H9 (cell line): ENCODE measurements at regions not wholly inside any gene's neighbourhood (a gene's known extent, or its start where the extent isn't known, plus 50 kb on each side); places are given as distances from the start of the nearest gene placed in this dataset.

Experiments
- DNase-seq: peaks from one replicate; pipeline ENCODE4 v3.0.0-alpha.2; 2017
- H2AFZ ChIP-seq: one replicate; pipeline ENCODE4 v1.6.1; 2013; ENCODE audit warnings: mild to moderate bottlenecking, low read length, control low read depth, moderate library complexity
- H2AK5ac ChIP-seq: 2 replicates; pipeline ENCODE4 v1.6.1; 2013; ENCODE audit warnings: low read length, control low read depth, mixed read lengths; ENCODE audit not compliant: insufficient read length
- H2BK120ac ChIP-seq: one replicate; pipeline ENCODE4 v1.6.1; 2013; ENCODE audit warnings: low read depth, mild to moderate bottlenecking, low read length, control low read depth, inconsistent platforms; ENCODE audit not compliant: poor library complexity, severe bottlenecking
- H2BK12ac ChIP-seq: 2 replicates; pipeline ENCODE4 v1.6.1; 2013; ENCODE audit warnings: low read length, control low read depth, mixed read lengths, low read depth; ENCODE audit not compliant: insufficient read length
- H2BK15ac ChIP-seq: 2 replicates; pipeline ENCODE4 v1.6.1; 2013; ENCODE audit warnings: low read depth, low read length, control low read depth
- H2BK20ac ChIP-seq: one replicate; pipeline ENCODE4 v1.6.1; 2013; ENCODE audit warnings: low read depth, mild to moderate bottlenecking, low read length, control low read depth, inconsistent platforms; ENCODE audit not compliant: poor library complexity, severe bottlenecking
- H2BK5ac ChIP-seq: 2 replicates; pipeline ENCODE4 v1.6.1; 2013; ENCODE audit warnings: low read length, control low read depth, mixed read lengths; ENCODE audit not compliant: insufficient read length
- H3K14ac ChIP-seq: 2 replicates; pipeline ENCODE4 v1.6.1; 2013; ENCODE audit warnings: low read length, control low read depth; ENCODE audit not compliant: insufficient read depth
- H3K18ac ChIP-seq: 2 replicates; pipeline ENCODE4 v1.6.1; 2013; ENCODE audit warnings: low read depth, mild to moderate bottlenecking, mixed read lengths, low read length, control low read depth; ENCODE audit not compliant: insufficient read length
- H3K23ac ChIP-seq: 2 replicates; pipeline ENCODE4 v1.6.1; 2013; ENCODE audit warnings: low read length, control low read depth, mixed read lengths, low read depth; ENCODE audit not compliant: insufficient read length
- H3K23me2 ChIP-seq: 2 replicates; pipeline ENCODE4 v1.6.1; 2013; ENCODE audit warnings: low read depth, mild to moderate bottlenecking, mixed read lengths, low read length, control low read depth; ENCODE audit not compliant: insufficient read length, poor library complexity, severe bottlenecking
- H3K27ac ChIP-seq: 2 replicates; pipeline ENCODE4 v1.5.1; 2013; ENCODE audit warnings: low read length, control low read depth, mixed read lengths, low read depth; ENCODE audit not compliant: insufficient read length
- H3K27me3 ChIP-seq: 2 replicates; pipeline ENCODE4 v1.6.1; 2013; ENCODE audit warnings: low read length, control low read depth, inconsistent platforms; ENCODE audit not compliant: insufficient read depth
- H3K4ac ChIP-seq: 2 replicates; pipeline ENCODE4 v1.6.1; 2013; ENCODE audit warnings: low read depth, mild to moderate bottlenecking, control low read depth, inconsistent platforms, low read length, moderate library complexity
- H3K4me1 ChIP-seq: 2 replicates; pipeline ENCODE4 v1.6.1; 2013; ENCODE audit warnings: low read length, control low read depth, inconsistent platforms; ENCODE audit not compliant: insufficient read depth
- H3K4me2 ChIP-seq: 2 replicates; pipeline ENCODE4 v1.6.1; 2013; ENCODE audit warnings: low read length, control low read depth, mixed read lengths; ENCODE audit not compliant: insufficient read length, insufficient read depth
- H3K56ac ChIP-seq: 2 replicates; pipeline ENCODE4 v1.6.1; 2013; ENCODE audit warnings: low read depth, mild to moderate bottlenecking, mixed read lengths, low read length, control low read depth; ENCODE audit not compliant: insufficient read length
- H3K79me1 ChIP-seq: 2 replicates; pipeline ENCODE4 v1.6.1; 2013; ENCODE audit warnings: low read depth, mild to moderate bottlenecking, moderate library complexity, low read length, control low read depth, inconsistent platforms; ENCODE audit not compliant: insufficient read depth, poor library complexity, severe bottlenecking
- H3K79me2 ChIP-seq: 2 replicates; pipeline ENCODE4 v1.6.1; 2013; ENCODE audit warnings: low read length, control low read depth, inconsistent platforms; ENCODE audit not compliant: insufficient read depth
- H3K9ac ChIP-seq: 2 replicates; pipeline ENCODE4 v1.6.1; 2013; ENCODE audit warnings: low read length, control low read depth, mixed read lengths; ENCODE audit not compliant: insufficient read length; ENCODE audit errors: extremely low read depth
- H3K9me3 ChIP-seq: one replicate; pipeline ENCODE4 v1.6.1; 2013; ENCODE audit warnings: low read depth, low read length, inconsistent platforms; ENCODE audit not compliant: control insufficient read depth
- H3T11ph ChIP-seq: one replicate; pipeline ENCODE4 v1.6.1; 2013; ENCODE audit warnings: mild to moderate bottlenecking, low read length, control low read depth, inconsistent platforms
- H4K20me1 ChIP-seq: one replicate; pipeline ENCODE4 v1.6.1; 2013; ENCODE audit not compliant: control insufficient read depth, insufficient read length, insufficient read depth
- H4K5ac ChIP-seq: 2 replicates; pipeline ENCODE4 v1.6.1; 2013; ENCODE audit warnings: low read depth, mild to moderate bottlenecking, mixed read lengths, low read length, control low read depth; ENCODE audit not compliant: insufficient read length
- H4K8ac ChIP-seq: replicated peaks from 2 replicates; pipeline ENCODE4 v1.6.1; 2013; ENCODE audit warnings: low read length, control low read depth, mixed read lengths, low read depth; ENCODE audit not compliant: insufficient read length
- H4K91ac ChIP-seq: 2 replicates; pipeline ENCODE4 v1.6.1; 2013; ENCODE audit warnings: low read depth, mild to moderate bottlenecking, moderate library complexity, mixed read lengths, low read length, control low read depth; ENCODE audit not compliant: insufficient read length
- H3K27ac Mint-ChIP-seq, 3 experiments: 2 replicates in 2 of 3; 3 replicates in 1 of 3; pipeline ENCODE4 v1.8.0; 2020 to 2021; ENCODE audit warnings: mixed read lengths in 3 of 3, mild to moderate bottlenecking in 1 of 3, moderate library complexity in 1 of 3
- H3K27me3 Mint-ChIP-seq: 2 replicates; pipeline ENCODE4 v1.8.0; 2021; ENCODE audit warnings: low read depth, mild to moderate bottlenecking, moderate library complexity, mixed read lengths
- H3K36me3 Mint-ChIP-seq, 3 experiments: 2 replicates in 2 of 3; 3 replicates in 1 of 3; pipeline ENCODE4 v1.8.0; 2020 to 2021; ENCODE audit warnings: low read depth in 3 of 3, mixed read lengths in 3 of 3; ENCODE audit not compliant: insufficient read depth in 1 of 3
- H3K4me1 Mint-ChIP-seq, 2 experiments: 2 replicates each; pipeline ENCODE4 v1.8.0; 2020; ENCODE audit warnings: mixed read lengths in 2 of 2
- H3K4me3 Mint-ChIP-seq, 2 experiments: 2 replicates in 1 of 2; 3 replicates in 1 of 2; pipeline ENCODE4 v1.8.0; 2020 to 2021; ENCODE audit warnings: mild to moderate bottlenecking in 2 of 2, mixed read lengths in 2 of 2, moderate library complexity in 1 of 2
- H3K9me3 Mint-ChIP-seq, 2 experiments: 2 replicates in 1 of 2; 3 replicates in 1 of 2; pipeline ENCODE4 v1.8.0; 2020; ENCODE audit warnings: mild to moderate bottlenecking in 2 of 2, mixed read lengths in 2 of 2, moderate library complexity in 1 of 2
- WGBS: extraction: QIAGEN DNeasy Blood & Tissue Kit; methylation state at CpG from one replicate; pipeline ENCODE4 v1.1.7; 2013; ENCODE audit warnings: missing lambda C conversion rate, low lambda C conversion rate, mixed read lengths; ENCODE audit not compliant: insufficient read length; ENCODE audit errors: extremely low coverage; 5-methylcytosine and 5-hydroxymethylcytosine counted together
- TF ChIP-seq, protein P1 (sequence below): fragments of 200-600 bp; sonication (generic); conservative IDR thresholded peaks from 3 replicates; pipeline ENCODE4 v1.8.0; 2021; ENCODE audit warnings: antibody characterized with exemption, mild to moderate bottlenecking

DNA sequence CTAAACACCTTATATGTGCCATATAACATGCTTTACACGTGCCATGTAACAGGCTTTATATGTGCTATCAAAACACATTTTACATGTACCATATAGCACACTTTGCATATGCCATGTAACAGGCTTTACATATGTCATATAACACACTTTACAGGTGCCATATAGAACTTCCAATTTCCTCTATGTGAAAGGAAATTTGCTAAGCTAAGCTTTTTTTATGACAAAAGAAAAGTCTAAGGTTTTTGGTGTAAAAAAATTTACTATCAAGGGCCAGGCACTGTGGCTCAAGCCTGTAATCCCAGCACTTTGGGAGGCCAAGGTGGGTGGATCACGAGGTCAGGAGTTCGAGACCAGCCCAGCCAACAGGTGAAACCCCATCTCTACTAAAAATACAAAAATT lies 136.5 kb downstream of the AKAIN1 start:
- H3K9ac ChIP-seq = no peak overlapping the region
- H2BK12ac ChIP-seq = no peak overlapping the region
- no peak for DNase-seq
- no peak overlapping the region for H3K18ac ChIP-seq
- no peak overlapping the region for H3K23ac ChIP-seq
- no peaks in the 10 kb centered on the region for H3K4me1 ChIP-seq
- no peak overlapping the region for H2BK120ac ChIP-seq
- H2AK5ac ChIP-seq = no peak overlapping the region
- no CpG with 5 or more reads among the region's 3 CpGs for WGBS
- H3T11ph ChIP-seq = no peak overlapping the region
- H3K14ac ChIP-seq = no peak overlapping the region
- H3K27me3 ChIP-seq = no peaks in the 10 kb centered on the region
- H3K4ac ChIP-seq = no peak overlapping the region
- H4K91ac ChIP-seq = no peak overlapping the region
- no peaks in the 10 kb centered on the region for H3K79me1 ChIP-seq
- Mint-ChIP-seq H3K9me3 (no peaks in the 10 kb centered on the region; a peak in 1 of 5 replicates), H3K27ac (no peak overlapping the region), H3K27me3 (no peaks in the 10 kb centered on the region), H3K36me3 (no peaks in the 10 kb centered on the region), H3K4me3 (no peak overlapping the region), H3K4me1 (peaks cover 4 to 9% of the 10 kb centered on the region in 2 experiments)
- H2BK5ac ChIP-seq = no peak overlapping the region
- H4K8ac ChIP-seq = no peak overlapping the region
- no peak overlapping the region for H3K4me2 ChIP-seq
- no peak overlapping the region for H2AFZ ChIP-seq
- H3K23me2 ChIP-seq = no peaks in the 10 kb centered on the region
- H4K20me1 ChIP-seq = no peaks in the 10 kb centered on the region
- H3K79me2 ChIP-seq = no peaks in the 10 kb centered on the region
- no peak overlapping the region for H2BK20ac ChIP-seq
- H3K9me3 ChIP-seq = no peaks in the 10 kb centered on the region
- no peak overlapping the region for H2BK15ac ChIP-seq
- H4K5ac ChIP-seq = no peak overlapping the region
- no peak overlapping the region for H3K27ac ChIP-seq
- H3K56ac ChIP-seq = no peak overlapping the region
- TF ChIP-seq, protein P1, sequence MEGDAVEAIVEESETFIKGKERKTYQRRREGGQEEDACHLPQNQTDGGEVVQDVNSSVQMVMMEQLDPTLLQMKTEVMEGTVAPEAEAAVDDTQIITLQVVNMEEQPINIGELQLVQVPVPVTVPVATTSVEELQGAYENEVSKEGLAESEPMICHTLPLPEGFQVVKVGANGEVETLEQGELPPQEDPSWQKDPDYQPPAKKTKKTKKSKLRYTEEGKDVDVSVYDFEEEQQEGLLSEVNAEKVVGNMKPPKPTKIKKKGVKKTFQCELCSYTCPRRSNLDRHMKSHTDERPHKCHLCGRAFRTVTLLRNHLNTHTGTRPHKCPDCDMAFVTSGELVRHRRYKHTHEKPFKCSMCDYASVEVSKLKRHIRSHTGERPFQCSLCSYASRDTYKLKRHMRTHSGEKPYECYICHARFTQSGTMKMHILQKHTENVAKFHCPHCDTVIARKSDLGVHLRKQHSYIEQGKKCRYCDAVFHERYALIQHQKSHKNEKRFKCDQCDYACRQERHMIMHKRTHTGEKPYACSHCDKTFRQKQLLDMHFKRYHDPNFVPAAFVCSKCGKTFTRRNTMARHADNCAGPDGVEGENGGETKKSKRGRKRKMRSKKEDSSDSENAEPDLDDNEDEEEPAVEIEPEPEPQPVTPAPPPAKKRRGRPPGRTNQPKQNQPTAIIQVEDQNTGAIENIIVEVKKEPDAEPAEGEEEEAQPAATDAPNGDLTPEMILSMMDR = no peak
